Suppressor macrophage (primary cell): ENCODE measurements at regions not wholly inside any gene's neighbourhood (a gene's known extent, or its start where the extent isn't known, plus 50 kb on each side); places are given as distances from the start of the nearest gene placed in this dataset.
"Not testable (repeated sequence)": the region's sequence is repeated elsewhere in the genome, so short reads cannot be mapped to it uniquely, and the experiment has no call there.

Experiments used
- DNase-seq, 4 experiments: peaks; one replicate each; pipeline ENCODE4 v3.0.0-alpha.2; 2020 to 2022

DNA sequence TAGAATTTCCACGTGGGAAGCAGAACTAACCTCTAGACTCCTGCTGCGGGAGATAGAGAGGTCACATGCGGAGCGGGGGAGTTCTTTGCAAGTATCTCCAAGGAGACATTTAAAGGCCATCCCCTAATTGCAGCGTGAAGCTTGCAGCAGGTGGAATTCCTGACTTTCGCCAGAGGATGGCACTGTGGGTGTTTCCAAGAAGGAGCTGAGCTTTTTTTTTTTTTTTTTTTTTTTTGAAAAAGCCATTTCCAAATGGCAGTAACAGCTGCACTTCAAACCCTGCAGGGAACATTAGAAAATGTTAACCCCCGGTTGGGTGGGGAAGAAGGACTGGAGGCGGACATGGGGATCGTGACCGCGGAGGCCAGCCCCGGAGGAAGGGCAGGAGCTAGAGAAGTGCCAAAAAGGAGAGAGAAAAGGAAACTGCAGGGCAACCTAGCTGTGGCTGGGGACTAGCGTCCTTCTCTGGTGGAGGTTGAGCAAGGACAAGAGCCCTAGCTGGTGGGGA, 487.7 kb downstream of the TYW1 start:
- peak; percentile 45 to 64 (median 62) for DNase-seq

DNA sequence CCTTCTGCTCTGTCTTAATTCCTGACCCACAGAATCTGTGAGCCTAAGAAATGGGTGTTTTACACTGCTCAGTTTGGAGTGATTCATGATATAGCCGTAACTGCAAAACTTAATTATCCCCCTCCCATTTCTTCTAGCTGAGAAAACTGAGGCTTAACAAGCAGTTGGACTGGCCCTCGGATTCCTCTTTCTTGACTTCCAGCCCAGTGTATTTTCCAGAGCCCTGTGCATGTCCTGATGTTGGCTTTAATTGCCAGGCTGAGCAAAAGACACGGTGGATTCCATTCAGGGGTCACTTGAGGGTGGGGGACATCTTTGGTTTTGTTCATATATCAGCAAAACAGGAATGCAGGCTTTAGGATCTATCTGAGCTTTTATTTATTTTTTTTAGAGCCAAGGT, 489.8 kb downstream of the TYW1 start:
- no peak for DNase-seq

DNA sequence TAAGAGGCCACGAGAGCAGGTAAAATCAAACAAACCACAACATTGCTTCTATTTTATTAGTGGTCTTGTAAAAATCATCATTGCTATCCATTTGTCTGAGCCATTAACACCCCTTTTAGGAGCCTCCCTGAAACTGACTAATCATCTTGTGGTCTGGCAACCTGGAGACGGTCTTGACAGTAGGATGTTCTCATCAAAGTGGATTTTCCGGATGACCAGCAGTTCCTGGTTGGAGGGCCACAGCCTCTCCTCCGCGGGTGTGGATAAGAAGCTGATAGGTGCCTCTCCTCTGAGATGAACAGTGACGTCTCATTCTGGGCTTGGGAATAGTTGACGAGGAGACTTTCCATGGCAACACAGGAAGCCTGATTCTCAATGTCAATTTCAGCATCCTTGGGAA, 490.7 kb downstream of the TYW1 start:
- no peak for DNase-seq

DNA sequence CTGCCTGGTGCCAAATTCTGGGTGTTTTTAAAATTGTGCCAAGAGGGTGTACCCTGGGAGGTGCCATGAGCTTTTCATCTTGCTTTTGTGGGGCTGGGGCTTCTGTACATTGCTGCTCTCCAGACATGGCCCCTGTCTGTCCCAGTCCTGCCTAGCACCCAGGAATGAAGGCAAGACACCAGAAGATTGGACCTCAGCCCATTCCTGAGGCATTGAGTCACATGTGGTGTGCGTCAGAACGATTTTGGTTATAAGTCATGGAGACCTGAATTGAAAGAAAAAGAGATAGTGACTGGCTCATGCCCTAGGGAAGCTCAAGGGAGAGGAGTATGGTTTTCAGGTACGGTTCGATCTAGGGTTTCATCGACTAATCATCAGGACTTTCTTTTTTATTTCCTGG, 493.2 kb downstream of the TYW1 start:
- DNase-seq, result no peak

DNA sequence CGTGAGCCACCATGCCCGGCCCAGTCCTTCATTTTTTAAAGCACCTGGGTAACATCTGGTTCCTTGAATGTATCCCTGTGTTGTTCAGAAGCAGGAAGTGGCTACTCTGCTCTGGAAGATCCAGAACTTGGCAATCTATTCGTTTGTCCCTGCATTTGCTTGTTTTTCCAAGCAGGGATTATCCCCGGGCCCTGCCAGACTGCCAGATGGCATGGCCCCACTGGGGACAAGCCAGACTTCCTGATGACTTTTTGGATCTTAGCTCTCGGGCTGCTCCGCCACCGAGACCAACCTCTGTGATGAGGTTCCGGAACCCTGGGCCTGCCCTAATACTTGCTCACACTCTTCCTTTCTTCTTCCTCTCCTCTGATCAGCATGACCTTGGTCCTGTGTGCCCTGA, 496.7 kb downstream of the TYW1 start:
- DNase-seq, result no peak

DNA sequence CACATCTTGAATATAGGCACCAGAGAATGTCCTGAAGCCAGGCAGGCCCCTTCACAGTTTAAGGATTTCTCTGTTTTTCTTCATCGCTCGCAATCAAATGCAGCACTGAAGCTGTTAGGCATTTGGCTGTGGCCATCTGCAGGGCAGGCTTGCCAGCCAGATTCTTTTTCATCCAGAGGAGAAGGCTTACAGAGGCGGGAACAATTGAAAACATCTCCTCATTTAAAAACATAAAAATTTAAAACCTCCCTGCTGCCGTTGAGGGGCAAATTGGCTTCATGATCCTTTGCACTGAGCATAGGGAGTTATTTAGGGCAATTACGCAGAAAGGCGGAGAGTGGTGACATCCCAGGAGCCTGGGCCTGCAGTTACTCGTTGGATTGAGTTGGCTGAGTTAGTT, 500.0 kb downstream of the TYW1 start:
- no peak for DNase-seq

DNA sequence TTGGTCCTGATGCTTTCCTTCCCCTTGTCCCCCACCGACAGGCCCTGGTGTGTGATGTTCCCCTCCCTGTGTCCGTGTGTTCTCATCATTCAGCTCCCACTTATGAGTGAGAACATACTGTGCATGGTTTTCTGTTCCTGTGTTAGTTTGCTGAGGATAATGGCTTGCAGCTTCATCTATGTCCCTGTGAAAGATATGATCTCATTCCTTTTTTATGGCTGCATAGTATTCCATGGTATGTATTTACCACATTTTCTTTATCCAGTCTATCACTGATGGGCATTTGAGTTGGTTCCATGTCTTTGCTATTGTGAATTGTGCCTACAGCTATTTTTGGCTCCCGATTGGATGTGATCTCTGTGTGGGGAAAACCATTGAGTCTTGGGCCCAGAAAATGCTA, 501.3 kb downstream of the TYW1 start:
- not testable (repeated sequence) for DNase-seq

DNA sequence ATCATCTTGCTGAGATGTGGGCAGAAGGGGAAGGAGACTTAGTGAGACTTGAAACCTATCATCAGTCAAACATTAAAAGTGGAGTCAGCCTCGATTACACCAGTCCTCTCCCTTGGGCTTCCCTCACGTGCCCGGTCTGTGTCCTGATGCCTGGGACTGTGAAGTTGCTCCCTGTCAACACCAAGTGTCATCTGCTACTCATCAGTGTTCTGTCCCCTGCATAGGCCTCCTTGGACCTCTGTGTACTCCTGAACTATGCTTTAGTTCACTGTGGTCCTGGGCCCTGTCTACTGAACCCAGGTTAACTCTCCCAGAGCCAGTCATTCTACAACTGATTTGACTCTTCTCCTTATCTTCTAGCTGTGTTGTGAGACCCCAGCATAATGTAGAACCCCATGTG, 506.3 kb downstream of the TYW1 start:
- DNase-seq, result no peak

DNA sequence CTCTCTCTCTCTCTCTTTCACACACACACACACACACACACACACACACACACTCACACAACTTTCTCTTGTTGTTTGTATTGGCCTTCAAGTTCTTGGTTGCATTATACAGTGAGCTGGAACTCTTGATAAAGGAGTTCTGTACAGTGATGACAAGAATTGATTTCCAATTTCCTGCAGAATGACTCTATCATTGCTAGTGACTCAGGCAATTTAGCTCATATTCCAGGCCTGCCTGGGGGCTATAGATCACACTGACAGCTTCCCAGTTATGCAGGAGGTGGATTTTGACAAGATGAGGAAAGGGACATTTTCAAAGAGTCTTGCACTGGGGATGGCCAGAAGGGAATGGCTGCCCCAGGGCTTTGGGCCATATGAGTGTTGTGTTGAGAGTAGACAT, 508.8 kb downstream of the TYW1 start:
- no peak for DNase-seq

DNA sequence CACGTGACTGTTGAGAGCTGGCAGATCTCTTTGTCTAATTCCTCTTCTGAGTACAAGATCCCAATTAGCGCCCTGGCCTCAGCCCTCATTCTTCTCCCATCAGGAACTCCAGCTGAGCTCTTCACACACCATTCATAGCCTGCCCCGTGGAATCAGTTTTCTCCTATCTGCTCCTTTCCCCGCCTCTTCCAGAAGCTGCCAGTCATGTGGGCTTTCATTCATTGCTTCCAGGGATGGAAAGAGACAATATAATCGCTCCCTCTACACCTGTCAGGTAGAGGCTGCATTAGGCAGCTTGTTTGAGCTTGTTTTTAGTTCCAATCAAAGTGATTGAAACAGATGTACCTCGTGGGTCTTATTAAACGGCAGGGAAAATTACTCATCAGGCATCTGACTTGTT, 515.8 kb downstream of the TYW1 start:
- DNase-seq, result no peak

DNA sequence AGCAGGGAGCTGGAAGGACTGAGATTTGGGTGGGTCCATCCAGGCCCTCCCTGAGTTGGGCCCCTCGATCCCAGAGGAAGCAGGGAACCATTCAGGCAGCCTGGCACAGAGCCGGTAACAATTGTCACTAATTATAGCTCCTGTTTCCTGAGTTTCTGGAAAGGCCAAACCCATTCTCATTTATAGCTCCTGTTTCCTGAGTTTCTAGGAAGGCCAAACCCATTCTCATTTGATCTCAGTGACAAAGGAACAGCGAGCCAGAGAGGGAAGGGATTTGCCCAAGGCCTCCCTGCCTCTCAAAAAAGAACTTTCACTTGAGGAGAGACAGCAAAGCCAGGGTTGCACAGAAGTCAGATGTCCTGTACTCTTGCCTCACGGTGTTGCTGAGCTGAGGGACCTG, 521.9 kb downstream of the TYW1 start:
- DNase-seq, result no peak

DNA sequence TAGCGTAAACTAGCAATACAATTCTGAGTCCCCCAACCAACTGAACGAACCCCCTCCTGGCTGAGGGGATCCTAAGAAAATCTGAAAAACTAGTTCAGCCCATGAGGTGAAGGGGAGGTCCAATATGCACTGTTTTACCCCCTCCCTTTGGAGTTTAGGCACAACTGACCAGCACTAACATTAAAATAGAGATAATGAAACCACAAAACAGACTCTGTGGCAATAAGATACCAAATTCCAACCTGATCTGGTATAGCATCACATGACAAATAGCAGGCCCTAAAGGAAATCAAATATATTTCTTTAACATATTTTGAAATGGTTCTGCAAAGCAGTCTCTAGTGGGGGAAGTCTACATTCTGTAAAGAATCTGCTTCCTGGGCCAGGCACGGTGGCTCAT, 522.5 kb downstream of the TYW1 start:
- DNase-seq, result no peak

DNA sequence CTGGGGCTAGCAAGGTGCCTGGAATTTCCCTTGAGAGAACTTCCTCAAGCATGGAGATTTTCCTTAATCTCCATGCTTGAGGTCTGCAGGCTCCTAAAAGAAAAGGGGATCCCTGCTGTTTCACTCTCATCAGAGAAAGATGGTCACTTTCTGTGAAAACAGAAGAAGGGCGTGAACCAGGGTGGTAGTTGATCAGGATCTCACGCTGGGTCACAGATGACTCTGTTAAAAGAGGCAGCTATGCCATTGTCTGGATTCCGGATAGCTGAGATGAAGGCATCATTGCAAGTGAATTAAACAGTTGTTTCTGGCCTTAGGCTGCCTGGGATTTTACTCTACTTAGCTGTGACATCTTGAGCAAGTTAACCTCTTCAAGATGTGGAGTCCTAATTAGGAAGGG, 525.9 kb downstream of the TYW1 start:
- no peak for DNase-seq

DNA sequence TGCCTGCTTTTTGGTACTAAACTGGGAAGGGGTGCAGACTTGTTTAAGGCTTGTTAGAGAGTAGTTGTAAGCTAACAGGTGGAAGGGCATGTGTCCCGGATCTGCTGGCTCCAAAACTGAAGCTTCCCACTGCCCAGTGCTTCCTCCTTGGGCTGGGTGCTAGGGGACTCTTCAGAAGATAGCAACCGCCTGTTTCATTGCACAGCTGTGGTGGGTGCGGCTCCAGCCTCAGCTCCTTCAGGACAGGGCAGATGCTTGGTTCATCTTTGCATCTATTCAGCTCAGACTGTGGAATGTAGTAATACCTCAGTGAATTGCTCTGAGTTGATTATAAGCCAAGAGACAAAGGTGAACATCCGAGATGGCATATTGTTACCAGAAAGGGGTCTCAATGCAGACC, 527.1 kb downstream of the TYW1 start:
- no peak for DNase-seq

DNA sequence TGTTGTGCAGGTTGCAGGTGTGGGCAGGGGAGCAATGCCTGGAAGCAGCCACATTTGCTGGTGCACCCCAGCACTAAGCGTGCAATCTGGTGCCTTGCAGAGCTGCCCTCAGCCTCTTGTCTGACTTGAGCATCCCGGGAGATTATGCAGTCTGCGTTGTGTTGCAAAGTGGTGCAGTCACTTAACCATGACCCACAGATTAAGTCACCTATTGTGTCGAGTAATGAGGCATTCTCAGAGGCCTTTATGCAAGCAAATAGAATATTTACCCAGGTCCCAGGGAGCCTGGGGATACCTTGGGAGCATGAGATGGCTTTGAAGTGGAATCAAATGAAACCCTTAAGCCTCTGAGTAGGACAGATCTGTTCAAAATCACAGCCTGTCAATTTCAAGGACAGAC, 529.0 kb downstream of the TYW1 start:
- no peak for DNase-seq

DNA sequence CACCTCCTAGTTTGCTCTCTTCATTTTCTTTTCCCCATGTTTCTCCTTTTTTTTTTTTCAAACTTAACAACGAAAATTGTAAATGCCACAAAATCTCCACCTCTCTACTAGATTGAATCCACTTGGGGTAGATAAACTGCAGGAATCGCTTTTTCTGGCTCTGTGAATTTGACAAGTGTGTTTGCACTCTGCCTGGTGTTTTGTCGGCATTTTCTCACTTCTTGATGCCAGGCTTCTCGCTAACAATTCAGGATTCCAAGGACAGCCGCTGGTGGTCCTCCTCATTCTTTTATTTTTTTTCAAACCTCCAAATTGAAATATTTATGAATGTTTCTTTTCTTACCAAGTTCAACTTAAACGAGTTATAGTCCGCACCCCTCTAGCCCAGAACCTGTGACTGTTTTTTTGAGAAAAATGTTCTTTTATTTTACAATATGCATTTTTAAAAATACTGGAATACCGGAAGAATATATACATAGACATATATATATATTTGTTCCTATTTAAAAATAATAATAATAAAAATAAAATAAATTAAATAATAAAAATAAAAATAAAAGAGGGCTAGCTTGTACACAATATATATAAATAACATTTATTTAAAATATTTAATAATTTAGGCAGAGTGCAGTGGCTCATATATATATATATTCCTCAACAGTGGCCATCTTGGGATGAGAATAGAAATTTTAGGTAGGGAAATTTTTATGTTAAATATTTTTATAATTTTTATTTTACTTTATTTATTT, 538.8 kb downstream of the TYW1 start:
- DNase-seq, result no peak

DNA sequence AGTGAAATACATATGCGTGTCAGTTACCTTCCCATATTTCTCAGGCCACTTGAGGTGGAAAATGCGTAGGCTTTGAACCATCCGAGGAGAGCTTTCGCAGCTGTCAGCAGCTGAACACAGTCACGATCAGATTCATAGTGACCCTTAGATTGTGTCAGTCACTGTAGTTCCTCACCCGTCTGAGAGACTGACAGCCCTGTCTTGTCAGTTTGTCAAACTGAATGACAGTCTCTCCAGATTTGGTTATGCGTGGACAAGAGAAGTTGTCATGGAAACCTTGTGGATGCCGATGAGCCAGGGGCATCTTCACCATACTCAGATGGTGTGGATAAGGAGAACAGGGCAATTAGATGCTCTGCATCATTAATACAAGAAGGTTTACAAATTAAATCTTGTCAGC, 546.3 kb downstream of the TYW1 start:
- no peak for DNase-seq

DNA sequence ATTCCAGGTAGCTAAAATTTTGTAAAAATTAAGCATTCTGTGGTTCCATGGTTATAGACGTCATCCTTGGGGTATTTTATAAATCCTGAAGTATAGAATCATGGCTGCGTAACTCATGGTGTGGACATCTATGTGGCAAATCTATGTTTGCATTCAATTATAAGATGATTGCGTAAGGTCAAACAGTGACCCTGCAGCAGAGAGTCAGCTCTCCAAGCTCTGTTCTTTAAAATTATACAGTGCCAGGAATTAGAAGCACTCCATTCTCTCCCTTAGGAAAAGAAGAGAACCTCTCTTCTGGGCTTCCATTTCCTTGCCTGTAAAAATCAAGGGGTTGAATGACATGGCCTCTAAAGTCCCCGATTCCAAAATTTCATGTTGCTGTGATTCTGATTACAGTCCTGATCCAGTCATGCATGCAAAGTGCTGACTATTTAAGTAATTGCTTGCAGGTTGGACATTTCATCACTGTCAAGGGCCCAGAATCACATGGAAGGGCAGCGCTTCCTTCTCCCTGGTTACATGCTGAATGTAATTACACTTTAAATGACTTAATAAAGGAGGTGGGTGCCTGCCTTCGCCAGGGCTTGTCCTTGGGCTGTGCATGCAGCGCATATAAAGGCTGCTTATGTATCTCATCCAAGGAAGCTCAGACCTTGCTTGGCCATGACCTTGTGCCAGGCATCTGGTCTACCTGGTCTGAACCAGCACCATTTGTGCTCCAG, 550.7 kb downstream of the TYW1 start:
- no peak for DNase-seq

DNA sequence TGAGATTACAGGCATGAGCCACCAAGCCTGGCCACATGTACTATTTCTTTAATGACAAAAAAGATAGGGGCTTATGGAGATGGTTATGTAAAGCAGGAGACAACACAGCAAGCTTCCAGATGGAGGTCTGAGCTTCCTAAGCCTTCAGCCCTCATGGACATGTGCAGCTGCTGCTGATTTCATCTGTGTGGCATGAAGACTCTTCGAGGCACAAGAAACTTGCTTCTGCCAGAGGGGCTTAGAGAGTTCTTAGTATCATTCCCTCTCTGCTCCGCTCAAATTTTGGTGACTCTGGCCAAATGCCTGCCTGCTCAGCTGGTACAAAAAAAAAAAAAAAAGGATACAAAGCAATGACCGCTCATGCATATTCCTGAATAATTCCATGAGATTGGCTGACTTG, 552.5 kb downstream of the TYW1 start:
- no peak for DNase-seq

DNA sequence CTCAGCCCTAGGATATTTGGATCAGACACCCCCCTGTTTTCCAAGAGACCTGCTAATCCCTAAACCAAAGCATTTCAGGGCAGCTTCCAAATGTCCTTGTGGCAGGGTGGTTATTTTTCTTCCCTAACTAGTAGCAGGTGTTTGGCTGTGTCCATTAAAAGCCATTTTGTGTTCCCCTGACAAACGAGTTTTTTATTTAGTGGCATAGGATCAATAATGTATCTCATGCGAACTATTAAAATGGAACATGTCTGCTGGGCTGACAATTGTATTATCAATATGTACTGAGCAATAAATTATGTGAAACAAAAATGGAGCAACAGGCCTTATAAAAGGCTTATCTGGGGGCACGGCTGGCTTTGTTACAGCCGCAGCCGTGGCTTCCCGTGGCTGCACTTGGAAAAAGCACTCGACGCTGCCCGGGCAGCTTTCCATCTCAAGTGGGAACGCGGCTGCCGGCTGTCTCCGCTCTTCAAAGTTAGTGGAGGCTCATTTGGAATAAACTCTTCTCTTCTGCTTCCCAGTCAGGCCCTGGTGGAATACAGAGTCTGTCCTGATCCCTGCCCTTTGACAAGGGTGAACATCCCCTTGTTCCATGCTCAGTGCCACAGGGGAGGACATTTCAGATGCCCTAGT, 554.3 kb downstream of the TYW1 start:
- DNase-seq, result no peak

DNA sequence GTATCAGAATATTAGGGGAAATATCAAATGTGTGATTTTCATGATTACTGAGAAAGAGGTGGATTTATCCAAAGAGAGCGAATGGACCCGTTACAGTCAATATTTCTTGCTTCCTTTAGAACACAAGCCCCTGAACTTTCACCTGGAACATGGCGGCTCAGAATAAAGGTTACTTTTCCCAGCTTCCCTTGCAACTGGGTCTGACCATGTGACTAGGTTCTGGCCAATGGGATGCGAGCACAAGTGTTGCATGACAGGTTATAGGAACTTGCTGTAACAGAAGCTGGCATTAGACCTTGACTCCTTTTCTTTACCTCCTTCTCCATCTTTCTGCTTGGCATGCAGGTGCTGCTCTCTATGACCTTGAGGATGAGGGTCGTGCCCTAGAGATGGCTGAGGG, 556.1 kb downstream of the TYW1 start:
- no peak for DNase-seq

DNA sequence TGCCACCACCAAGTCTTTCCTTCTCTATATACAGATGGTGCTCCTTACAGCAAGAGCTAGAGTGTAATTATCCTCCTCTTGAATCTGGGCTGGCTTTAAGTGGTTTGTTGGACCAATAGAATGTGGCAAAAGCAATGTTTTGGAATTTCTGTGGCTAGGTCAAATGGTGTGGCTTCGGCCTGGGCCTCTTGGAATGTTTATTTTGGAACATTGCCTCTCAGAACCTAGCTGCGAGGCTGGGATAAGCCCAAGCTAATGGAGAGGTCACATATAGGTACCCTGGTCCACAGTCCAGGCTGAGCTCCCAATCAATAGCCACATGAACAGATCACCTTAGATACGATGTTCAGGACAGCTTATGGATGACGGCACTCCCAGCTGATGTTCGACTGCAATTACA, 556.7 kb downstream of the TYW1 start:
- no peak for DNase-seq

DNA sequence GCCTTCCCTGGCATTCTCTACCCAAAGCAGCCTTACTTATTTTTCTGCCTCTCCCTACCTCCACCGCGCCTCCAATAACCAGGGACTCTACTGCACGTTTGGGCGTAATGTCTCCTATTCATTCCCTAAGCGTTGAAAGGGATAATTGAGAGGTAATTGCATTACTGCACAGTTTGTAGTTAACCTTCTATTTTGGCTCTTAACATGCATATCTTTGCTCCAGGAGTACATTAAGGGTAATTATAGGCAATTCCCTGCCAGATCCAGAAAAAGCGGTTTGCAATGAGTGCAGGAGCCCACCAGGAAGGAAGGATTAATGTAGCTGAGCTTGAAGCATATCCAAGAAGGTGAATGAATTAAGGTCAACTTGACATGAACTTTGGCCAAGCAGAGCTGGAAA, 558.4 kb downstream of the TYW1 start:
- no peak for DNase-seq

DNA sequence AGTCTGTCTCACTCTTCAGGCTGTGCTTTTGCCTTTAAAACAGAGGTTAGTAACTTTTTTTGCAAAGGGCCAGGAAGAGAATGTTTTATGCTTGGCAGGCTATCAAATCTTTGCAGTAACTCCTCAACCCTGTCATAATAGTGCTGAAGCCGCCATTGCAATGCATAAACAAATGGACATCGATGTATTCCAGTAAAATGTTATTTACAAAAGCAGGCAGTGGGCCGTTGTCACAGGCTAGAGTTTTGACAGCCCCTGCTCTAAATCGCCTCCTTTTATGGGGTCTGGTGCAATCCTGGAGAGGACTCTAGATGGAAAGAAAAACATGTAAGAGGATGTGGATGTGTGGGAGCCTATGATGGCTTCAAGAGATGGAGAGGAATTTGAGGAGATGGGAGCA, 568.3 kb downstream of the TYW1 start:
- DNase-seq, result no peak
